Stimulated activated CD8-positive, alpha-beta memory T cell treated with anti-CD3 and anti-CD28 coated beads, Interleukin-2, amount 100 ng/mL, for 1 hour (primary cell): ENCODE measurements at regions not wholly inside any gene's neighbourhood (a gene's known extent, or its start where the extent isn't known, plus 50 kb on each side); places are given as distances from the start of the nearest gene placed in this dataset.

Experiments
- DNase-seq, 2 donors: peaks; one replicate each; pipeline ENCODE4 v3.0.0-alpha.2; 2020; ENCODE audit warnings: low read depth in 2 of 2

- DNase-seq, result no peak
Measured at GRCh38 chr22:49180683-49181024, 647.0 kb downstream of the BRD1 start.

DNA sequence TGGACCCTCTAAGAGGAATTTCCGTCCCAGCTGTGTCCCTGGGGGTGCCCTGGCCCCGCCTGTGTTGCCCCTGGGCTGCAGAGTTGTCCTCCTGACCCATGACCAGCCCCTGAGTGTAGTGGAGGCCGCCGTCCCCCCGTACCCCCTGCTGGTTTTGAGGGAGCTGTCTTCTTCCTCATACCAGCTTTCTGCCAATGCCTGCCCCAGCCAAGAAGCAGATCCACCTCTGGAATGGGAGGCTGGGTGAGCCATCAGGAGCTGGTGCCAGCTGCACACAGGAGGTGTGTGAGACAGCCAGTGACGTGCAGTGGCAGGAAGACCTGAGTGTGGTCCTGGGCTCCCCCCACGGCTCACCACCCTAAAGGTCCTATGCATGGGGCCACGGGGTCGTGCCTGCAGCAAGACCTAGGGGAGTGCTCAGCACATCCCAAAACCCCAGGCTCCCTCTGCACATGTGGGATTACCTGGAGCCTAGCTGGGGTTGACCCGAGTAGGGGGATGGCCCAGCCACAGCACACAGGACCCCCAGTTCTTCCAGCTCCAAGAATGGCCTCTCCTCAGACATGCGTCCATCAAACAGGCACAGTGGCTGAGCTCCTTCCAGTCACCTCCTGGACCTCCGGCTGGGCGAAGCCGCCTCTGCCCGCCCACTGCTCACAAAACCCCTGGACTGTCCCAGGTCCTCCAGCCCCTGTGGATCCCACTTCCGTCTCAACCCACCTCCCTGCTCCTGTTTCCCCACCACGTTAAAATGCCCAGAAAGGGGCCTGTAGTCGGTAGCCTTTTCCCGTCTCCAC is 647.6 kb downstream of the BRD1 start:
- DNase-seq, result no peak

DNA sequence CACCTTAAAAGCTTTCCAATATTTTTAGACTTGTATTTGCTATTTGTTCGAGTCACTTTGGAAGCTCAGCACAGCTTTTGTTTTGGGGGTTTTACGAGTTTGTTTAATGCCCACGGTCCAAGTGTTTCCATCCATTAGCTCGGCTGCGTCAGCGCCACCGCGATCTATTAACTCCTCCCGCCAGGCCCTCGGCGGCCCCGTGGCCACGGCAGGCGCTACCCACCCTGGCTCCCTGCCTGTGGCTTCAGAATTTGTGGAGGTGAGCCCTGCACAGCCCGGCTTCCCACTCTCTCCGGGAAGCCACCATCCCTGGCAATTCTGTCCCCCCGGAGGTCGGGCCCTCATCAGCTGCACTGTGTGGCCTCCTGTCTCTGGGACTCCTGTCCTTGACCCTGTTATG is 648.5 kb downstream of the BRD1 start:
- no peak for DNase-seq

GRCh38 chr22:49178246-49179005 is 649.2 kb downstream of the BRD1 start:
- DNase-seq, result no peak

DNA sequence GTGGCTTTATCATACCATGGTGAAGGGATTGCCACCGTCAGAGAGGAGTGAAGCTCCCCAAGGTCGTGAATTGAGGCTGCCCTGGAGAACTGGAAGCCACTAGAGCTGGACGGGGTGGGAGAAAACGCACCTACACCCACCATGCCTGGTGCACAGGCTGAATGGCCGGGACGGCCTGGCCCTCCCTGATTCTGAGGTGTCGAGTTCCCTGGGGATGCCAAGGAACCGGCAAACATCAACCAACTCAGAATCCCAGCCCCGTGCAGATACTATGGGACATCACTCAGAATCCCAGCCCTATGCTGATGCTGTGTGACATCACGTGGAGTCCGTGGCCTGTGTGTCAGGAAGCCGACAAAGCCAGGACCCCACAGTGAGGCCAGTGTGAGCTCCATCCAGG is 650.0 kb downstream of the BRD1 start:
- no peak for DNase-seq

GRCh38 chr22:49176956-49177355 is 650.7 kb downstream of the BRD1 start:
- DNase-seq, result no peak

DNA sequence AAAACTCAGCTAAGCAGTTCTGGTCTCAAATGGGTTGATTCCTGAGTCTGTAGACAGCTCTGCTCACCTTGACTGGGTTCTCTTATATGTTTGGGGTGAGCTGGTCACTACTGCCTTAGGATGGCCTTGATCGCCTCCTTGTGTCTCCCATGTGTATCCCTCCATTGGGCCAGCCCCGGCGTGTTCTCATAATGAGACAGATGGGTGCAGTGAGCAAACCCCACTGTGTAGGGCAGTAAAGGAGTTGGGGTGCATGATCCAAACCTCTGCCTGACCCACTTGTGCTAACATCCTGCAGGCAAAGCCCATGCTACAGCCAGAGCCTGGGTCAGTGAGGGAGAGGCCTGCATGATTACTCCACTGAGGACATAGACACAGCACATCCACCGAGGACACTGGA is 657.6 kb downstream of the BRD1 start:
- DNase-seq, result no peak

DNA sequence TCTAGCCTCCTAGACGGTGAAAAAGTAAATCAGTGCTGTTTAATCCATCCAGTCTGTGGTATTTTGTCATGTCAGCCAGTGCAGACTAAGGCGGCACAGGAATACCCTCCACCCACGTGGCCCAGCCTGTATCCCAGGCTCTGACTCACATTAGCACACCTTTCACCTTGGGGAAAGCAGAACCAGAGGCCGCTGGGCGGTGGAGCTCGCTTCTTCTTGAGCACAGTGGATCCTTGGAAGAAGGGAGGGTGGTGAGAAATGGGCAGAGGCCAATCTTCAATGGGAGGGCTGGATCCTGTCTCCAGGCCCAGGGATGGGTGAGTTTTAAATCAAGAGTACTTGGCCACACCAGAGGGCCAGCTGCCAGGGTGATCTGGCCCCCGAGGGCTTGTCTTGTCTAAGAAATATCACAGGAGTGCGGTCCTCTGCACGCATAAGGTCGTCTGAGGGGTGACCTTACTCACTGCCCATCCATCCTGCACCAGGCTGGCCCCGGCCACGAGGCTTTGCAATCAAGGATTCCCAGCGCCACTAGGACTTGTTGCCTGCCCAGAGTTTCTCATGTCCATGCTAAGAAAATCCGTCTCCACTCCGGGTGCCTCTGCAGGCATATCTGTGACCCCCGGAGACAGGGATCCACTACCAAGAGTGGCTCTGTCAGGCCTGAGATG is 658.5 kb downstream of the BRD1 start:
- no peak for DNase-seq

- DNase-seq, result no peak
Measured at GRCh38 chr22:49168219-49168813, 659.4 kb downstream of the BRD1 start.

- no peak for DNase-seq
Measured at GRCh38 chr22:49166746-49167145, 660.9 kb downstream of the BRD1 start.

DNA sequence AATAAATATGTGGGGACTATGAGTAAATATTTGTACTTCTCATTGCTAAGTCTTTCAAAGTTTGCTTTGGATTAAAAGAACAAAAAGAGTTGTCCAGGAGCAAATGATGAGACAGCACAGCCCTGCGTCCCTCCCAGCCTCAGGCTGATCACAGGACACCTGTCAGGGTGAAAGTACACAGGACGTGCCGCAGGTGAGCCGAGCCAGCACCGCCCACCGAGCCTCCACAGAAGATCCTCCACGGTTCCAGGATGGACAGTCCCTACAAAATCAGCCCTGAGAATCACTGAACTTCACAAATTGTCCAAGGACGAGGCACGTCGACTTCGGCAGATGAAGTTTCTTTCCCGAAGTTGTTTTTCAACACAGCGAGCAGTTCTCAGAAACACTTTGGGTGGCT is 661.5 kb downstream of the BRD1 start:
- no peak for DNase-seq

- no peak for DNase-seq
Measured at GRCh38 chr22:49164773-49165320, 662.8 kb downstream of the BRD1 start.

DNA sequence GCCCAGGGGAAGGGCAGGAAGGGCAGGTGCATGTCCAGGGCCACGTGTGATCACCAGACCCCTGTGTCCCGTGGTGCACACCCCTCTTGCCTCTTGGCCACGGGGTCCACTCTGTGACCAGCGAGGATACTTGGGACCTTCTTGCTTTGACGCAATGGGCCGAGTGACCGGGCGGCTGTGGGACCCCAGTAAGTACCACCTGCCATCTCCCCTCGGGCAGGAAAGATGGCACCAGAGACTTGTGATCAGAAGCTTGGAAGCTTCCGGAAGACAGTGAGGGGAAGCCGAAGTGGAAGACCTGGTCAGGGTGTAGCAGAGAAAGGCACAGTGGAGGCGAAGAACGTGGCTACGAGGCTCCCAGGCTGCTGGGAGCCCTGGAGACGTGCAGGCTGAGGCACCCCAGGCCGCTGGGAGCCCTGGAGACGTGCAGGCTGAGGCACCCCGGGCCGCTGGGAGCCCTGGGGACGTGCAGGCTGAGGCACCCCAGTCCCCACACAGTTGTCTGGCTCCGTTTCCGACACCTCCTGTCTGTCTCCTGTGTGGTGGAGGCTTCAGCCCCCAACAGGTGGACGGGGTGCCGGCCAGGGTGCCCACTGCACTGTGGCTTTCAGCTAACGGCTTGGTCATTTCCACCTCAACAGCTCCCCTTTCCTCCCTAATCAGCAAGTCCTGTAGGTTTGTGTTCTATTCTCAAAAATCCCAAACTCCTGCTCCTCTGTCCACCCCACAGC is 663.5 kb downstream of the BRD1 start:
- no peak for DNase-seq

DNA sequence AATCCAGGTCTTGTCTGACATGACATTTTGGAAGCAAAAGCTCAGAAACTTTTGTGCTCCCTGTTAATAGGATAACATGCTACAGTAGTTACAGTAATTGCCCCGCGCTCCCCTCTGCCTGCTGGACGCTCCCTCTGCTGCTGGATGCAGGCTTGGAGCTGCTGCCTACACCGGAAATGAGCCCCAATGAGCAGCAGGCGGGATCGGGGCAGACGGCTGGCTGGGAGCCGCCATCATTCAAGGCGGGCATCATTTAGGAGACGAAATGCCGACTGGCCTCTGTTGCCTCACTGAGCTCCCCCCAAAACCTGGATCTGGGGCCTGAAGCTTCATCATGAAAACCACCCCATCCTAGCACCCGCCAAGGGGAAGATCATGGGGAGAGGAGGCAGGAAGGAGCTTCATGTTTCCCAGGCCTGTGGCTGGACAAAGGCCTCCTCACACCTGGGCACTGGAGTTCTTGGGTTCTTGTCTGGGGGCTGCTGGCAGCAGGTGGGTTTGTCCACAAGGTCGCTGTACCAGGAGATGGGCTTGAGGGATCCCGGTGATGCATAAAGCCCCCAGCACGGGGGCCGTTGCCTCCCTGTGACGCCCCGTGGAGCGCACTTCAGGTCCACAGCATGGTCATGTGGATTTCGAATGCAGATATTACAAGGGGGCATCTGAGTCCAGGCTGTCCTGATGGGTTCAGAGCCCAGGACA is 664.3 kb downstream of the BRD1 start:
- no peak for DNase-seq

DNA sequence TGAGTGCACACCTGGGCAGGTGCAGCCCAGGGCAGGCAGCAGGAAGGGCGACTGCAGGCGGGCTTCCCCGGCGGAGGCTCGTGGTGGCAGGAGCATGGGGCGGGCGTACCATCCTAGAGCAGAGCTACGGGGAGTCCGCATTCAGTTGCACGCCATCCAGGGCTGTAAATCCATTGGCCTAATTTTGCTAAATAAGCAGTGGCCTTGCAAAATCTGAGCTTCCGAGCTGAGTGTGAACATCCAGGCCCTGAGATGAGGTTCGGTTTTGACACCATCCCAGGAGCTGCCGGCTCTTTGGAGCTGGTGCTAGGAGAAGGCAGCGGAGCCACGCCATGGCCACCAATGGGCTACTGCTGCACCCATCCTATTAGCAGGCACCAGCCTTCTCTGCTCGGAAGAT is 664.8 kb downstream of the BRD1 start:
- no peak for DNase-seq

- DNase-seq, result no peak
Measured at GRCh38 chr22:49161002-49161850, 666.4 kb downstream of the BRD1 start.

- DNase-seq, result no peak
Measured at GRCh38 chr22:49160261-49161001, 667.2 kb downstream of the BRD1 start.

GRCh38 chr22:49159711-49160110 is 668.0 kb downstream of the BRD1 start:
- no peak for DNase-seq
